Stimulated activated CD4-positive, alpha-beta T cell treated with anti-CD3 and anti-CD28 coated beads, Interleukin-1b, Interleukin-23, amount 100 ng/mL, for 1 hour (primary cell): ENCODE measurements at regions not wholly inside any gene's neighbourhood (a gene's known extent, or its start where the extent isn't known, plus 50 kb on each side); places are given as distances from the start of the nearest gene placed in this dataset.
"Not testable (repeated sequence)": the region's sequence is repeated elsewhere in the genome, so short reads cannot be mapped to it uniquely, and the experiment has no call there.

Experiments used
- DNase-seq, 2 donors: peaks; one replicate each; pipeline ENCODE4 v3.0.0-alpha.2; 2020; ENCODE audit warnings: low read depth in 2 of 2

- no peak for DNase-seq
Measured at GRCh38 chr1:14347186-14347585, 251.3 kb upstream of the KAZN start.

- DNase-seq: no peak
Measured at GRCh38 chr1:14347776-14348175, 250.7 kb upstream of the KAZN start.

- DNase-seq: no peak
Measured at GRCh38 chr1:14350197-14350596, 248.3 kb upstream of the KAZN start.

GRCh38 chr1:14352897-14353296 lies 245.6 kb upstream of the KAZN start:
- no peak for DNase-seq

- DNase-seq: not testable (repeated sequence)
Measured at GRCh38 chr1:14361005-14361404, 237.5 kb upstream of the KAZN start.

- no peak for DNase-seq
Measured at GRCh38 chr1:14362331-14362730, 236.2 kb upstream of the KAZN start.

GRCh38 chr1:14363036-14363590 lies 235.4 kb upstream of the KAZN start:
- DNase-seq: no peak

GRCh38 chr1:14363707-14364413 lies 234.6 kb upstream of the KAZN start:
- DNase-seq: no peak

- no peak for DNase-seq
Measured at GRCh38 chr1:14365301-14365988, 233.0 kb upstream of the KAZN start.

GRCh38 chr1:14366091-14367018 lies 232.1 kb upstream of the KAZN start:
- no peak for DNase-seq

- DNase-seq: no peak
Measured at GRCh38 chr1:14367451-14367850, 231.0 kb upstream of the KAZN start.

- no peak for DNase-seq
Measured at GRCh38 chr1:14369526-14370213, 228.8 kb upstream of the KAZN start.

GRCh38 chr1:14371771-14372497 lies 226.6 kb upstream of the KAZN start:
- DNase-seq: no peak

- no peak for DNase-seq
Measured at GRCh38 chr1:14372526-14372925, 226.0 kb upstream of the KAZN start.

- no peak for DNase-seq
Measured at GRCh38 chr1:14373081-14373758, 225.3 kb upstream of the KAZN start.

- no peak for DNase-seq
Measured at GRCh38 chr1:14375226-14375625, 223.3 kb upstream of the KAZN start.

GRCh38 chr1:14377386-14377785 lies 221.1 kb upstream of the KAZN start:
- DNase-seq: no peak

- no peak for DNase-seq
Measured at GRCh38 chr1:14380408-14380807, 218.1 kb upstream of the KAZN start.

GRCh38 chr1:14390816-14391215 lies 207.7 kb upstream of the KAZN start:
- no peak for DNase-seq

GRCh38 chr1:14392161-14392858 lies 206.2 kb upstream of the KAZN start:
- DNase-seq: no peak
